Transverse colon (tissue), 4 donors: ENCODE measurements at regions not wholly inside any gene's neighbourhood (a gene's known extent, or its start where the extent isn't known, plus 50 kb on each side); places are given as distances from the start of the nearest gene placed in this dataset.

Experiments used
- EP300 ChIP-seq: sonication (generic); formaldehyde crosslinking; IDR thresholded peaks from one replicate; pipeline ENCODE4 v1.6.1; 2017; ENCODE audit warnings: antibody characterized with exemption, low read depth
- POLR2A ChIP-seq: fragments of 450-650 bp; IDR thresholded peaks from one replicate; pipeline ENCODE4 v1.6.1; 2016; ENCODE audit warnings: antibody characterized with exemption, mild to moderate bottlenecking, moderate library complexity
- POLR2AphosphoS5 ChIP-seq, 3 donors: sonication (generic); formaldehyde crosslinking; IDR thresholded peaks; one replicate each; pipeline ENCODE4 v1.6.1; 2016; ENCODE audit warnings: antibody characterized with exemption in 3 of 3
- TF ChIP-seq, protein P1 (sequence below), 5 experiments: fragments of 200-600 bp in 3 of 5; fragments of 450-650 bp in 2 of 5; sonication (generic) in 3 of 5; IDR thresholded peaks; 1 replicate in 2 of 5; 2 replicates in 3 of 5; pipeline ENCODE4 v1.5.1; 2016 to 2017; ENCODE audit warnings: antibody characterized with exemption in 5 of 5, inconsistent platforms in 3 of 5, mild to moderate bottlenecking in 2 of 5, moderate library complexity in 1 of 5

DNA sequence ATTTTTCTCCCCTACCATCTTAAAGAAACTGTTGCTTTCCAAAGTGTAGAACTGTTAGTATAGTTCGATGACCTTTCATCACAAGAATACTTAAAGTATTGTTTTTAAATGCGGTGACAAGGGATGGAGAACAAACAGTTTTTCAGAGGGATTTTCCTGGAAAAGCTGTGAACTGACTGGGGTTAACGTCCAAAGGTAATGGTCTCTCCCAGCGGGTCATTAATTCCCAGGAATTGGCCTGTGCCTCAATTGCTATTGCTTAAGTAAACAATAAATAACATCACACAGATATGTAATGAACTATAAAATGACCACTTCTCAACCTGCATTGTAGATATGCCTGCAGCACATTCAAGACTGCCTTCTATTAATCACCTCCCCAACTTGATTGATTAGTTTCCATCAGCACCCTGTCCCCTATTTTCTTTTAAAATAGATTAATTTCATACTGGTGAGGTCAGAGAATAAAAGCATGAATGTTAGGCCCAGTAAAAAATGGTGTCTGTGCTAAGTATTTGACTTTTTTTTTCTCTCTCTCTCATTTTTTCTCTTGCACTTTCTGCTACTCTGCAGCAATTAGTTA lies 268.2 kb downstream of the SAMD5 start:
- TF ChIP-seq POLR2A: no peak
- TF ChIP-seq, protein P1, sequence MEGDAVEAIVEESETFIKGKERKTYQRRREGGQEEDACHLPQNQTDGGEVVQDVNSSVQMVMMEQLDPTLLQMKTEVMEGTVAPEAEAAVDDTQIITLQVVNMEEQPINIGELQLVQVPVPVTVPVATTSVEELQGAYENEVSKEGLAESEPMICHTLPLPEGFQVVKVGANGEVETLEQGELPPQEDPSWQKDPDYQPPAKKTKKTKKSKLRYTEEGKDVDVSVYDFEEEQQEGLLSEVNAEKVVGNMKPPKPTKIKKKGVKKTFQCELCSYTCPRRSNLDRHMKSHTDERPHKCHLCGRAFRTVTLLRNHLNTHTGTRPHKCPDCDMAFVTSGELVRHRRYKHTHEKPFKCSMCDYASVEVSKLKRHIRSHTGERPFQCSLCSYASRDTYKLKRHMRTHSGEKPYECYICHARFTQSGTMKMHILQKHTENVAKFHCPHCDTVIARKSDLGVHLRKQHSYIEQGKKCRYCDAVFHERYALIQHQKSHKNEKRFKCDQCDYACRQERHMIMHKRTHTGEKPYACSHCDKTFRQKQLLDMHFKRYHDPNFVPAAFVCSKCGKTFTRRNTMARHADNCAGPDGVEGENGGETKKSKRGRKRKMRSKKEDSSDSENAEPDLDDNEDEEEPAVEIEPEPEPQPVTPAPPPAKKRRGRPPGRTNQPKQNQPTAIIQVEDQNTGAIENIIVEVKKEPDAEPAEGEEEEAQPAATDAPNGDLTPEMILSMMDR (IDR thresholded peaks at IDR 0.05): no peak
- TF ChIP-seq EP300: no peak
- no peak for TF ChIP-seq POLR2AphosphoS5 (IDR thresholded peaks at IDR 0.05)
